Endodermal cell (in vitro differentiated cells): ENCODE measurements at regions not wholly inside any gene's neighbourhood (a gene's known extent, or its start where the extent isn't known, plus 50 kb on each side); places are given as distances from the start of the nearest gene placed in this dataset.

ENCODE experiments used
- DNase-seq: peaks from one replicate; pipeline ENCODE4 v3.0.0-alpha.2; 2017
- H3K27ac ChIP-seq: 2 replicates; pipeline ENCODE4 v1.5.1; 2013; ENCODE audit warnings: mild to moderate bottlenecking, low read depth, low read length, moderate library complexity
- H3K27me3 ChIP-seq: 2 replicates; pipeline ENCODE4 v1.6.1; 2013; ENCODE audit warnings: mild to moderate bottlenecking, low read length, moderate library complexity; ENCODE audit not compliant: insufficient read depth, control insufficient read depth, poor library complexity, severe bottlenecking
- H3K36me3 ChIP-seq: 2 replicates; pipeline ENCODE4 v1.7.0; 2013; ENCODE audit warnings: mild to moderate bottlenecking, low read length, moderate library complexity; ENCODE audit not compliant: control insufficient read depth, insufficient read depth
- H3K4me1 ChIP-seq: one replicate; pipeline ENCODE4 v1.7.0; 2013; ENCODE audit warnings: low read length; ENCODE audit not compliant: control insufficient read depth, insufficient read depth
- H3K4me3 ChIP-seq: 2 replicates; pipeline ENCODE4 v1.5.1; 2013; ENCODE audit warnings: mild to moderate bottlenecking, low read length, moderate library complexity
- H3K9ac ChIP-seq: 2 replicates; pipeline ENCODE4 v1.6.1; 2013; ENCODE audit warnings: mild to moderate bottlenecking, low read length, moderate library complexity; ENCODE audit not compliant: poor library complexity, severe bottlenecking; ENCODE audit errors: extremely low read depth
- H3K9me3 ChIP-seq: 2 replicates; pipeline ENCODE4 v1.6.1; 2013; ENCODE audit warnings: mild to moderate bottlenecking, low read length, moderate library complexity; ENCODE audit not compliant: control insufficient read depth
- H3K27ac Mint-ChIP-seq: 2 replicates; pipeline ENCODE4 v1.8.0; 2020; ENCODE audit warnings: mixed read lengths
- H3K27me3 Mint-ChIP-seq: 2 replicates; pipeline ENCODE4 v1.8.0; 2021; ENCODE audit warnings: mild to moderate bottlenecking, mixed read lengths; ENCODE audit not compliant: insufficient read depth
- H3K36me3 Mint-ChIP-seq: 2 replicates; pipeline ENCODE4 v1.8.0; 2020; ENCODE audit warnings: low read depth, mixed read lengths
- H3K4me1 Mint-ChIP-seq: 2 replicates; pipeline ENCODE4 v1.8.0; 2020; ENCODE audit warnings: mixed read lengths
- H3K4me3 Mint-ChIP-seq: 2 replicates; pipeline ENCODE4 v1.8.0; 2020; ENCODE audit warnings: mild to moderate bottlenecking, moderate library complexity, mixed read lengths
- H3K9me3 Mint-ChIP-seq: 2 replicates; pipeline ENCODE4 v1.8.0; 2020; ENCODE audit warnings: mild to moderate bottlenecking, mixed read lengths
- WGBS, 2 experiments: methylation state at CpG; one replicate each; pipeline versions ENCODE4 v1.1.5 to v1.1.7; 2013; ENCODE audit warnings: missing lambda C conversion rate in 2 of 2, mixed read lengths in 1 of 2; ENCODE audit not compliant: insufficient coverage in 1 of 2, insufficient read length in 1 of 2; 5-methylcytosine and 5-hydroxymethylcytosine counted together
- TF ChIP-seq, protein P1 (sequence below): fragments of 200-600 bp; sonication (generic); conservative IDR thresholded peaks from 2 replicates; pipeline ENCODE4 v1.5.0; 2021; ENCODE audit warnings: antibody characterized with exemption, mild to moderate bottlenecking

DNA sequence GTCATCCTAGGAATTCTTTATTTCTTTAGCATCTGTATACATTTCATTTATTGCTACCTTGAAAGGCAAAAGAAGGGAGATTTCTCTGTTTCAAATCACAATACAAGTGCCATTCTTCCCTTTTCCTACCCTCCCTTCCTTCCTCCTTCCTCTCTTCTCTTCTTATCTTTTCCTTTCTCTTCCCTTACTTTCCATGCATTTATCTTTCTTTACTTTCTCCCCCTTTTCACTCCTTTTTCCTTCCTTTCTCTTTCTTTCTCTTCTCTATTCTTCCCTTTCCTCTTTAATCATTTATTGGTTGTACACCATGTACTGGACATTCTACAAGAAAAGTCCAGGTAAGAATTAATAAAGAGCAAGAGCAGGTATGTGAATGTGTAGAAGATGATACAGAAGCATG lies 251.0 kb upstream of the PEX5L start:
- H3K9me3 Mint-ChIP-seq = no peaks in the 10 kb centered on the region
- Histone ChIP-seq H3K4me3 (no peak overlapping the region), H3K36me3 (no peaks in the 10 kb centered on the region), H3K27me3 (no peaks in the 10 kb centered on the region), H3K4me1 (no peaks in the 10 kb centered on the region), H3K9me3 (no peaks in the 10 kb centered on the region), H3K27ac (no peak overlapping the region), H3K9ac (no peak overlapping the region)
- no peak for DNase-seq
- no peak overlapping the region for H3K4me3 Mint-ChIP-seq
- H3K36me3 Mint-ChIP-seq = no peaks in the 10 kb centered on the region
- H3K4me1 Mint-ChIP-seq = no peaks in the 10 kb centered on the region
- TF ChIP-seq, protein P1, sequence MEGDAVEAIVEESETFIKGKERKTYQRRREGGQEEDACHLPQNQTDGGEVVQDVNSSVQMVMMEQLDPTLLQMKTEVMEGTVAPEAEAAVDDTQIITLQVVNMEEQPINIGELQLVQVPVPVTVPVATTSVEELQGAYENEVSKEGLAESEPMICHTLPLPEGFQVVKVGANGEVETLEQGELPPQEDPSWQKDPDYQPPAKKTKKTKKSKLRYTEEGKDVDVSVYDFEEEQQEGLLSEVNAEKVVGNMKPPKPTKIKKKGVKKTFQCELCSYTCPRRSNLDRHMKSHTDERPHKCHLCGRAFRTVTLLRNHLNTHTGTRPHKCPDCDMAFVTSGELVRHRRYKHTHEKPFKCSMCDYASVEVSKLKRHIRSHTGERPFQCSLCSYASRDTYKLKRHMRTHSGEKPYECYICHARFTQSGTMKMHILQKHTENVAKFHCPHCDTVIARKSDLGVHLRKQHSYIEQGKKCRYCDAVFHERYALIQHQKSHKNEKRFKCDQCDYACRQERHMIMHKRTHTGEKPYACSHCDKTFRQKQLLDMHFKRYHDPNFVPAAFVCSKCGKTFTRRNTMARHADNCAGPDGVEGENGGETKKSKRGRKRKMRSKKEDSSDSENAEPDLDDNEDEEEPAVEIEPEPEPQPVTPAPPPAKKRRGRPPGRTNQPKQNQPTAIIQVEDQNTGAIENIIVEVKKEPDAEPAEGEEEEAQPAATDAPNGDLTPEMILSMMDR = no peak
- no peaks in the 10 kb centered on the region for H3K27me3 Mint-ChIP-seq
- no peak overlapping the region for H3K27ac Mint-ChIP-seq

DNA sequence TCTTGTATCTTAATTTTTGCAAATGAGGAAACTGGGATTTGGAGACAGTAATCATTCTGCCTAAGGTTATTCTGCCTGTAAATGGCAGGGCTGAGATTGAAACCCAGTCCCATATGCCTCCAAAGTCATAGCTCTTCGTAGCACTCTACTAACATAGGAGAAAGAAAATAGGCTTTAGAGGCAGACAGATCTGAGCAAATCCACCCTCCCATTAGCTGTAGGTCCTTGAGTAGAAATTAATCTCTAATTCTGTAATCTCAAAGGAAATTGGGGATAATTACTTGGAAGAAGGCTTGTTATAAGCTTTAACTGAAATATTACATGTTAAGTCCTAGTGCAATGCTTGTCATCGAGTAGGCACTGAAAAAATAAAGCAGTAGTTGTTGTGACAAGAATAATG lies 252.1 kb upstream of the PEX5L start:
- Mint-ChIP-seq H3K27ac (no peak overlapping the region), H3K27me3 (no peaks in the 10 kb centered on the region), H3K4me3 (no peak overlapping the region), H3K9me3 (no peaks in the 10 kb centered on the region), H3K4me1 (no peaks in the 10 kb centered on the region), H3K36me3 (no peaks in the 10 kb centered on the region)
- no peak for DNase-seq
- Histone ChIP-seq H3K9me3 (no peaks in the 10 kb centered on the region), H3K9ac (no peak overlapping the region), H3K4me3 (no peak overlapping the region), H3K36me3 (no peaks in the 10 kb centered on the region), H3K27ac (no peak overlapping the region), H3K27me3 (no peaks in the 10 kb centered on the region), H3K4me1 (no peaks in the 10 kb centered on the region)
- 82 to 100% methylated on average over 1 to 2 of the region's 2 CpGs for WGBS, 2 experiments
- TF ChIP-seq, protein P1 = no peak

DNA sequence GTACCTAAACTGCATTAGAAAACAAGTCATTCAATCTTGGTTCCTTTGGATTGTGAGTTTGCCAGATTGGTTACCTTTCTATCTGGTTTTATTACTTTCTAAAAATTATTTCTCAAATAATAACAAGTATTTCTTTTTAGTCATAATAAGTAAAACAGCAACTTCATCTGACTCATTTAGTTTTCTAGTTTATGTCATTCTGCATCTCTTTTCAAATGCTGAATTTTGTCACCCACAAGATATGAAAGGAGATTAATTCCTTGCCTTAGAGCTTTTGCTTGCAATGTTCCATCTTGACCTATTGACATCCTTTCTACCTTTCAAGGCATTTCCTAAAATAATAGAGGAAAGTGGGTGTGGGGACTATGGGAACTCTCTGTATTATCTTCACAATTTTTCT lies 253.6 kb upstream of the PEX5L start:
- Histone ChIP-seq H3K36me3 (no peaks in the 10 kb centered on the region), H3K27me3 (no peaks in the 10 kb centered on the region), H3K27ac (no peak overlapping the region), H3K4me1 (no peaks in the 10 kb centered on the region), H3K9me3 (no peaks in the 10 kb centered on the region), H3K9ac (no peak overlapping the region), H3K4me3 (no peak overlapping the region)
- TF ChIP-seq, protein P1 = no peak
- no peaks in the 10 kb centered on the region for H3K27me3 Mint-ChIP-seq
- H3K9me3 Mint-ChIP-seq = no peaks in the 10 kb centered on the region
- no peak for DNase-seq
- H3K27ac Mint-ChIP-seq = no peak overlapping the region
- no peak overlapping the region for H3K4me3 Mint-ChIP-seq
- no peaks in the 10 kb centered on the region for H3K4me1 Mint-ChIP-seq
- no peaks in the 10 kb centered on the region for H3K36me3 Mint-ChIP-seq
